Hematopoietic multipotent progenitor cell treated with erythropoietin and hydrocortisone succinate and interleukin-3 and kit ligand, for 8 days (in vitro differentiated cells): ENCODE measurements at regions not wholly inside any gene's neighbourhood (a gene's known extent, or its start where the extent isn't known, plus 50 kb on each side); places are given as distances from the start of the nearest gene placed in this dataset.
"Not testable (repeated sequence)": the region's sequence is repeated elsewhere in the genome, so short reads cannot be mapped to it uniquely, and the experiment has no call there.

ENCODE experiments used
- DNase-seq: peaks from one replicate; pipeline ENCODE4 v3.0.0-alpha.2; 2015

DNA sequence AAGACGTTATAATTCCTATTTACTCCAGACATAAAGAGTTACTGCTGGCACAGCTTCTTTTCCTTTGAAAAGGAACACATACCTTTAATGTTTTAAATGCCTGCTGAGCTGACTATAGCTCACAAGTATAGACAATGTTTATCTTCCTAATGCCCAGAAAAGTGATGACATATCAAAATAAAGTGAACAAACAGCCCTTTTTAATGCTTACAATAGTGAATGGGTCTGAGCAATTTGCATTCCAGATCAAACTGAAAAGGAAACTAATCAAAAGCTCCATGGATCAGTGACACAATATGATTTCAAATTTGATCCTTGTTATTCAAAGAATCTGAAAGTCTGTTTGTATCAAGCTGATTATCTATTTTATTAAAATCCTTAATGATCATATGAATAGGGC is 233.6 kb upstream of the SEMA3E start:
- DNase-seq, result no peak

DNA sequence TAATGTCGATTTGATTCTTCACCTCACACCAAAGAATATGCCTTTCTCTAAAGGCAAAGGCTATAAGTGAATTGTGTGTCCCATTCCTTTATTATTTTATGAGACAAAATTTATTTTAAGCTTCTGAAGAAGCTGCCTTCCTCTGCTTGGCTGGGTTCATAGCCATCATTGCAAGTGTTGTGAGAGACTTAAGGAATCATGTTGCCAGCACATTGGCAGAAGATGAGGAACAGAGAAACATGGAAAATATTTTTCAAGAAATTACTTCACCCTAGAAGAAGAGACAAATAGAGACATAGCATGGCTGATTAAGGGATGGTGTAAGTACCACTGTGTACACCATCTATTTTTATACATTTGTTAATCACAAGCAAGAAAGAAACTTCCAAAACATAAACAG is 230.1 kb upstream of the SEMA3E start:
- no peak for DNase-seq

GRCh38 chr7:83878614-83879013 is 229.7 kb upstream of the SEMA3E start:
- DNase-seq, result no peak

GRCh38 chr7:83876593-83876992 is 227.7 kb upstream of the SEMA3E start:
- DNase-seq, result no peak

GRCh38 chr7:83873459-83873858 is 224.5 kb upstream of the SEMA3E start:
- DNase-seq, result no peak

DNA sequence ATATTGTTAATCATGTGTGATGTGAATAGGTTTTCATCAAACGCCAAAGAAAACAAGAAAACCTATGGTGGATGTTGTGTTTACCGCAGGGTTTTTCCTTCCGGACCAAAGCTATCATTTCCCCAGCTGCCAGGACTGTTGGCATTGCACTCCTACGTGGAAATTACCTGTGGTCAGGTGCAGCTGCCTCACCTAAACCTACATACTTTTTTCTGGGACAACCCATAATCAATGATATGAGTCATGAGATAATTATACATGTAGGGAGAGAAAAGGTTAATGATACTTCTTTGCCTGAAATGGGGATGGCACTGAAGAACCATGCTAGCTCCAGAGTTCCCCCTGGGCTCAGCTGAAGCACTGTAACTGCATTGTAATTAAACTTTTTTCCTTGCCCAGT is 223.6 kb upstream of the SEMA3E start:
- no peak for DNase-seq

DNA sequence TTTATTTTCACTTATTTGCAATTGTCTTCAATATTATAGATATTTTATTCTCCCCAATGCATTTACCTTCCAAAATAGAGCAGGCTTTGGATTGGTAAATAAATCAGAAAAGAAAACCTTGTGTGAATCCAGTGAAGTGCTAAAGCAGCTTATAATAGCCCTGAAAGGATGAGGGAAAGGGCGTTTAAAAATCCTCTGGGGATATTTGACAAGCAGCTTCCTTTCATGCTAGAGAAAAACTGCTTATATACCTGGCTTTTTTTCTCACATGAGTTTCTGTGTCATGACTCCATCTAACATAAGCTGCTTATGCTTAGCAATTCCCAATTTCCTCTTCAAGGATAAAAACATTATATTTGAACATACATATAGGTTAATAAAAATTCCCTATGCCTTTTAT is 221.6 kb upstream of the SEMA3E start:
- DNase-seq, result no peak

GRCh38 chr7:83866582-83866981 is 217.6 kb upstream of the SEMA3E start:
- DNase-seq, result no peak

DNA sequence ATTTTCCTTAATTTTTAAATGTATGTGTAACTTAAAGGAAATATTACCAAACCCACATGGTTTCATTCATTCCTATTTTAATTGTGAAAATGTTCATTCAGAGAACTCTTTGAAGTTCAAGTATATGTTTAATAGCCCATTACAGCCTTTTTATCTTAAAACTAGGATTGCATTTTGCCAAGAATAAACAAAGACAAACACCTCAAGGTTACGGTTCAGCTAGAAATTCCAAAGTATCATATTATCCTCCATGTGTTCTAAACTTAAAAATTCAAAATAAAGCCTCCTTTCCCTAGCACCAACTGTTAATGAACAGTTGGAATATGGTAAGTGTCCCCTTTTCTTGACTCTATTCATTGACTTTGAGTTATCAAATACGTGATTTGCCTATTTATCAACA is 215.6 kb upstream of the SEMA3E start:
- DNase-seq, result no peak

- DNase-seq, result no peak
Measured at GRCh38 chr7:83863906-83864305, 215.0 kb upstream of the SEMA3E start.

- no peak for DNase-seq
Measured at GRCh38 chr7:83861876-83862275, 212.9 kb upstream of the SEMA3E start.

GRCh38 chr7:83859827-83860226 is 210.9 kb upstream of the SEMA3E start:
- no peak for DNase-seq

- DNase-seq, result no peak
Measured at GRCh38 chr7:83857691-83858090, 208.8 kb upstream of the SEMA3E start.

DNA sequence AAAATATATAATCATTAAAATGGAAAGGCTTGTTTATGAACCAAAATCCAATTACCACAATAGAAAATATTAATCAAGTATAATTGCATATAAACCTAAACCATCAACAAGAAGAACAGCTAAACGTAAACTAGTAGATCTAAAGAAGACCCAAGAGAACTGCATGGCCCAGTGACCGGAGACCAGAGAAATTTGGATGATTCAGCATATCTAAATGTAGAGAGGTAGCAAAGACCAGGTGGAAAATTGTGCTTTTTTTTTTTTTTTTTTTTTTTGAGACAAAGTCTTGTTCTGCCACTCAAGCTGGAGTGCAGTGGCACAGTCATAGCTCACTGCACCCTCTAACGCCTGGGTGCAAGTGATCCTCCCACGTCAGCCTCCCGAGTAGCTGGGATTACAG is 207.2 kb upstream of the SEMA3E start:
- no peak for DNase-seq

GRCh38 chr7:83852136-83852535 is 203.2 kb upstream of the SEMA3E start:
- no peak for DNase-seq

DNA sequence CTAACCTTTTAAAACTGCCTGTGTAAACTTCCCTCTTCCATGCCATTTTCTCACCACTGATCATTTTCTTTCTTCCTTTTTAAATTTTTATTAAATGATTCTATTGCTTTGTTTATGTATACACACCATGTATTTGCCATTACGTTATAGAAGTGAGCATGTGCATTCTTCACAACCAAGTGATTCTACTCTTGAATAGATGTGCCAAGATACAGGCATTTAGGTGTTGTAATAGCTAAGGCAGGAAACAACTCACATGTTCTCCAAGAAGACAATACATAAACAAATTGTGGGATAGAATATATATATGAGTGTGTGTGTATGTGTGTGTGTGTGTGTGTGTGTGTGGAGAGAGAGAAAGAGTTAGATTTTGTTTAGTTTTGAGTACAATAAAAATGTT is 202.6 kb upstream of the SEMA3E start:
- no peak for DNase-seq

DNA sequence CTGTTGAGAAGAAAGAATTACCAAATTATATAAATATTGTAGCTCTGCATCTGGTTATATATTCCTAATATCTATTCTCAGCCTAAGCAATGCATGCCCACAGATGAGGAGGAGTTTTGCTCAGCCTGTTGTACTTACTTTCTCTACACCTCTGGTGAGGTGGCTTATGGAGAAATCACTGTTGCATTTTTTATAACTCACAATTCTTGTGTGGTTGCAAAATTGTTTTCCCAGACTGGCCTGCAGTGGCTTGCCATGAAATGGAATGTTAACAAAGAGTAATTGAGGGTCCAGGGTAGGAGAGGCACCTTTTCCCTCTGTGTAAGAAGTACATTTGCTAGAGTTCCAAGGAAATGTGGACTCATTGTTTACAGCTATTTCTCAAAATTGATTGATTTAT is 202.0 kb upstream of the SEMA3E start:
- DNase-seq, result no peak

- DNase-seq, result no peak
Measured at GRCh38 chr7:83850125-83850524, 201.2 kb upstream of the SEMA3E start.

DNA sequence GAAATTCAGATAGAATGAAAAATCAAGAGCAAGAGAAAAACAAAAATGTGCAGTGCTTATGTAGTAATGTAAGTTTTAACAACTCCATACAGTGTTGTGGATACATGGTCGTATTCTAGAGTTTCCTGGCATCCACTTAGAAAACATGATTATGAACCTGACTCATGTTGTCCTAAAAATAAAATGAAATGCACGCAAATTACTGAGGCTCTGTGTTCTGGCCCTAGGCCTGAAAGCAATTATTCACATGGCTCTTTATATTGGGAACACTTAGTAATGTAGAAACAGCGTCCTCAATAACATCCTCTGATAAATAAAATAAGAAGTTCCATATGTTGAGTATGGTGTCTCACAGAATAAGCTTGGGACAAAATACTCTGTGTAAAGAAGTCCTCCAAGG is 200.2 kb upstream of the SEMA3E start:
- no peak for DNase-seq

GRCh38 chr7:83842894-83843293 is 194.0 kb upstream of the SEMA3E start:
- DNase-seq, result no peak

DNA sequence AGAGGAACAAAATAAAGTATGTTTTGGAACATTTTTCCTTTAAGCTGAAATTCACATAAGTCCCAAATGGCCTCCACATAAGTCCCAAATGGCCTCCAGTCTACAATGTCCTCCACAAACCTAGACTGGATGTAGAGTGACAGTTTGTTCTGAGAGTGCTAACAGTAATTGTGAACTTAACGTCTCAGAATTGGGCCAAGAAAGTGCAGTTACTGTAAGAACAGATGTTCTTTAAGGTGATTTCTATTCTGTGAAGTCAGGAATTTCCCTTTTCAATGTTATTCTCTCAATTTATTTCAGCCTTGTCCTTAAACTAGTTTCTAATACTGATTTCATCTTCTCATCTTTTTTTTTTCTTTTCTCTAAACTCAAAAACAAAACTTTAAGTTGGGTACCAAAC is 188.7 kb upstream of the SEMA3E start:
- no peak for DNase-seq

DNA sequence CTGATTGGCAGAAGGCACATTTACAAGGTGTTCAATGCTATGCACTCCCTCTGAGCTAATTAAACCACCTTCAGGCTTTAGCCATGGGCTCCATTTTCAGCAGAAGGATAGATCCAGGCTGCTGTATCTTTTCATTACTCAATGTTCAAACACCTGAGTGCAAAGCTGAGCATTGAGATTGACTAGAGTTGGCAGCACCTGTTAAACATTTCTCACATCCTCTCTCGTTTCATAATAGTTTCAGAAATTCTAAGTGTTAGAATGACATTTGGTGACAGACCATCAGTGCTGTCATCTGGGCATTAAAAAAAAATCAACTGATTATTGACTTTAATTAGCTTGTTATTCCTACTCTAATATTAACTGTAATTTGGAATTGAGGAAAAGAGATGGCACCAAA is 187.1 kb upstream of the SEMA3E start:
- DNase-seq, result no peak

DNA sequence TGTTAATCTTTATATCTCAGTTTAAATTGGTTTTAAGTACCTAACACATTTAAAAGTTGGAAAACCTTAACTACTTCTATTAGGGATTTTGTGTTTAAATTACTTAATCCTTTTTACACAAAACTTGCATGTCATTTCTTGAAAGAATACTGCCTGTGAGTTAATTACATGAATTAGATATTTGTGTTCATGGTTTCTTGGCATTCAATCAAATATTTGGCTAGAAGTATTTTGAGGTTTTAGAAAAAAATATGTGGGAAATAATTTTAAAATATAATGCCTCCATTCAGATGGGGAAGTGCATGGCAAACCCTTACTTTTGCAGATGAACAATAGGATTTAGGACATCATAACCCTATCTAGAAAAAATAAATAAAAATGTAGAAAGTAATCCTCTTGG is 186.5 kb upstream of the SEMA3E start:
- DNase-seq, result no peak

- not testable (repeated sequence) for DNase-seq
Measured at GRCh38 chr7:83833721-83834120, 184.8 kb upstream of the SEMA3E start.

DNA sequence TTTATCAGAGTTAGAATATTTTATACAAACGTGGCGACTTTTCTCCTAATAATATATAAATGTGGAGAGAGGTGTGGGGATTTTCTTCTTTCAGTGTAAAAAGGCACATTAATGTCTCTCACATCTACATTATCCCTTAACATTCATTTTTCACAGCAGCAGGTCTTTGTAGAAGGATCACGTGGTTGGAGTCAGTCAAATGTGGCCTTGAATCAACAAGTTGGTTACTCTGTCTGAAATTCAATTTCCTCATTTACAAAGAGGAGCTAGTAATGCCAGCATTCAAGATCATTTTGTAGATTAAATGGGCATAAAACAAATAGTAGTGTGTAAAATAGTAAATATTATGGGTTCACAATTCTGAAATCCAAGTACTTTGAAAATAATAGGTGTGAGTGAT is 183.1 kb upstream of the SEMA3E start:
- no peak for DNase-seq

- no peak for DNase-seq
Measured at GRCh38 chr7:83827036-83827435, 178.1 kb upstream of the SEMA3E start.
